HL-60 (cell line): ENCODE measurements at regions not wholly inside any gene's neighbourhood (a gene's known extent, or its start where the extent isn't known, plus 50 kb on each side); places are given as distances from the start of the nearest gene placed in this dataset.

Source experiments
- CTCF ChIP-seq: IDR thresholded peaks from one replicate; pipeline ENCODE4 v1.5.1; 2011; ENCODE audit warnings: low read length, control low read depth, inconsistent platforms; ENCODE audit not compliant: insufficient read depth
- GABPA ChIP-seq: IDR thresholded peaks from 2 replicates; pipeline ENCODE4 v1.6.1; 2012; ENCODE audit warnings: low read depth
- POLR2AphosphoS5 ChIP-seq: IDR thresholded peaks from 2 replicates; pipeline ENCODE4 v1.6.1; 2012; ENCODE audit warnings: low read depth

- TF ChIP-seq CTCF (no peak), POLR2AphosphoS5 (no peak), GABPA (no peak)
These were observed 381.1 kb downstream of the ADGRL2 start for GRCh38 chr1:82181846-82182245.
